ENCODE measurements at regions not wholly inside any gene's neighbourhood (a gene's known extent, or its start where the extent isn't known, plus 50 kb on each side); places are given as distances from the start of the nearest gene placed in this dataset.
"Not testable (repeated sequence)": the region's sequence is repeated elsewhere in the genome, so short reads cannot be mapped to it uniquely, and the experiment has no call there.

DNA sequence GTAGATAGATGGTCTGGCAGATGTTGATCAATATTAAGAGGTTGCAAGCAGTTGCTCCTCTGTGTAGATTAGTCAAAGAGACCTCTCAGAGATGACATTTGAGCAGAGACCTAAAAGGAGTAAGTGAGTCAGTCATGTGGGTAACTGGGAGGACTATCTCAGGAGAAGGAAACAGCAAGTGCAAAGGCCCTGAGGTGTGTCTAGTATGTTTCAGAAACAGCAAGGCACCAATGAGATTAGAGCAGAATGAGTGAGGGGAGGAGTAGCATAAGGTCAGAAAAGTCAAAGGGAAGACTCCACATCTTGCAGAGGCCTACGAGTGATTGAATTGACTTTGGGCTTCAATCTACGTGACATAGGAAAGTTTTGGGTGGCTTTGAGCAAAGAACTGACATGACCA lies 89.8 kb upstream of the COL1A2 start:
- TF ChIP-seq, protein P1, sequence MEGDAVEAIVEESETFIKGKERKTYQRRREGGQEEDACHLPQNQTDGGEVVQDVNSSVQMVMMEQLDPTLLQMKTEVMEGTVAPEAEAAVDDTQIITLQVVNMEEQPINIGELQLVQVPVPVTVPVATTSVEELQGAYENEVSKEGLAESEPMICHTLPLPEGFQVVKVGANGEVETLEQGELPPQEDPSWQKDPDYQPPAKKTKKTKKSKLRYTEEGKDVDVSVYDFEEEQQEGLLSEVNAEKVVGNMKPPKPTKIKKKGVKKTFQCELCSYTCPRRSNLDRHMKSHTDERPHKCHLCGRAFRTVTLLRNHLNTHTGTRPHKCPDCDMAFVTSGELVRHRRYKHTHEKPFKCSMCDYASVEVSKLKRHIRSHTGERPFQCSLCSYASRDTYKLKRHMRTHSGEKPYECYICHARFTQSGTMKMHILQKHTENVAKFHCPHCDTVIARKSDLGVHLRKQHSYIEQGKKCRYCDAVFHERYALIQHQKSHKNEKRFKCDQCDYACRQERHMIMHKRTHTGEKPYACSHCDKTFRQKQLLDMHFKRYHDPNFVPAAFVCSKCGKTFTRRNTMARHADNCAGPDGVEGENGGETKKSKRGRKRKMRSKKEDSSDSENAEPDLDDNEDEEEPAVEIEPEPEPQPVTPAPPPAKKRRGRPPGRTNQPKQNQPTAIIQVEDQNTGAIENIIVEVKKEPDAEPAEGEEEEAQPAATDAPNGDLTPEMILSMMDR (IDR thresholded peaks at IDR 0.05; ENCODE audit: control insufficient read depth, extremely low read depth, insufficient read depth), result no peak
- no peak overlapping the region for H3K4me3 ChIP-seq (ENCODE audit: low read depth, low read length)
- no peak for DNase-seq (ENCODE audit: low read depth)

DNA sequence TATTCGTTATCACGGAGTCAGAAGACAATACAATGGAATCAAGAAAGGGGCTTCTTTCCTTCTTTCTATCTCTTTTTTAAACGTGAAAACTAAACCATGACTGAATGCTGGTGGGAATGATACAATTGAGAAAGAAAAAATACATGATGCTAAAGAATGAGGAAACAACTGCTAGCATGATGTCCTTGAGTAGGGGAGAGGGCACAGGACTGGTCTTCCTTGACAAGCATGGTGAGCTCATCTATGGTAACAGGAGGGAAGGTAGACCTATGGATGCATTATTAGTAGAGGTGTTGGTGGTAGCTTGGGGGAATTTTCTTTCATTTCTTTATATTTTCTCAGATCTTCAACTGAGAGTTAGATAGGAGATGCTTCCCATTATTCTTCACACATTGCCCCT lies 88.9 kb upstream of the COL1A2 start:
- TF ChIP-seq, protein P1 (IDR thresholded peaks at IDR 0.05; ENCODE audit: control insufficient read depth, extremely low read depth, insufficient read depth), result no peak
- H3K4me3 ChIP-seq (ENCODE audit: low read depth, low read length), result no peak overlapping the region
- DNase-seq (ENCODE audit: low read depth), result no peak

DNA sequence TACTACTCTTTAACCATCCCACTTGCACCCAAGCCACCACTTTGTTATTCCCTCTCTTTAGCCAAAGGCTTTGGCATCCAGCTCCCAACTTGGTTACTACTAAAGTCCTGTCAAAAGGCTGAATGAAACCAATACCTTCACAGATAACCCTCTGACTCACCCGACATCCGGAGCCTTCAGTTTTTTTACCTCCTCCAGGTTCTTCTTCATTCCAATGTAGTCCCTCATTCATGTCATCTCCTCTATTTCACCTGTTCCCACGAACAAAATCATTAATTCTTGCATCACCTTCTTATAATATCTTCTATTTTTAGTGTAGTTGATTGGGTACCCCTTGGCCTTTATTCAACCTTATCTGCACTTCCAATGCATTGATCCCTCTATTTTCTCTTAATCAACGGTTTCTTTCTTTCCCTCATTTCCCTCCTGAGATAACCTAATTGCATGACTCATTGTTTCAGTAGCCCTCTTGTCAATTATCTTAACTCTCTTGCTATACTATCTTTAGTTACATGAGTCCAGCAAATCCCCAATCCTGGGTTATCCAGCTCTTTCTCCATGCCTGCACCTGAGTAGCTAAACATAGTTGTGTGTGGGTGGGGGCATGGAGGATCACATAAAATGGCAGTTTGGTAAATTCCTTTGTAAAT lies 87.2 kb upstream of the COL1A2 start:
- TF ChIP-seq, protein P1 (IDR thresholded peaks at IDR 0.05; ENCODE audit: control insufficient read depth, extremely low read depth, insufficient read depth), result no peak
- H3K4me3 ChIP-seq (ENCODE audit: low read depth, low read length), result no peak overlapping the region
- no peak for DNase-seq (ENCODE audit: low read depth)

DNA sequence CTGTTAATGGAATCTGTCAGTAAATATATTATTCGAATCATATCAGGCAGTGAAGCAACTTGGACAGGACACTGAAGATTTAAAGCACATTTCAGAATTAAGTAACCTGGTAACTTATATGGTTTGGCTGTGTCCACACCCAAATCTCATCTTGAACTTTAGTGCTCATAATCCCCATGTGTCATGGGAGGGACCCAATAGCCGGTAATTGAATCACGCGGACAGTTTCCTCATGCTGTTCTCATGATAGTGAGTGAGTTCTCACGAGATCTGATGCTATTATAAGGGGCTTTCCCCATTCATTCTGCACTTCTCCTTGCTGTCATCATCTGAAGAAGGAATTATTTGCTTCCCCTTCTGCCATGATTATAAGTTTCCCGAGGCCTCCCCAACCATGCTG lies 83.2 kb upstream of the COL1A2 start:
- no peak for DNase-seq (ENCODE audit: low read depth)
- TF ChIP-seq, protein P1 (IDR thresholded peaks at IDR 0.05; ENCODE audit: control insufficient read depth, extremely low read depth, insufficient read depth), result no peak
- no peak overlapping the region for H3K4me3 ChIP-seq (ENCODE audit: low read depth, low read length)

DNA sequence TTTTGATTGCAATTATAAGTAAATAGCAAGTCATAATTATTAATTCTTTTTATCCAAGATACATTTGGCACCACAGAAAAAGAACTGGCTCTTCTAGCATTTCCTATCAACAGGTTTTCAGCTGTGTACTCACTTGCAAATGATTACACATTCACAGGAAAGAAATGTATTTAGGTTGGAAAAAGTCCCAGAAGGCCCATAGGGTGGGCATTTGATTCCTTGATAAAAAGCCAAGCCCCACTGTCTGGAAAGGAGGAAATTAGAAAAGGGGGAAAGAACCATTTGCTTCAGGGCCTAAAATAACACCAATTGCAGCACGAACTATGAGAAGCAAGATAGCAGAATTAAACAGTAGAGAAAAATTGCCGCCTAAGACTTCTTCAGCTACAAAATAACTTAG lies 80.8 kb upstream of the COL1A2 start:
- no peak overlapping the region for H3K4me3 ChIP-seq (ENCODE audit: low read depth, low read length)
- TF ChIP-seq, protein P1 (IDR thresholded peaks at IDR 0.05; ENCODE audit: control insufficient read depth, extremely low read depth, insufficient read depth), result no peak
- DNase-seq (ENCODE audit: low read depth), result no peak

DNA sequence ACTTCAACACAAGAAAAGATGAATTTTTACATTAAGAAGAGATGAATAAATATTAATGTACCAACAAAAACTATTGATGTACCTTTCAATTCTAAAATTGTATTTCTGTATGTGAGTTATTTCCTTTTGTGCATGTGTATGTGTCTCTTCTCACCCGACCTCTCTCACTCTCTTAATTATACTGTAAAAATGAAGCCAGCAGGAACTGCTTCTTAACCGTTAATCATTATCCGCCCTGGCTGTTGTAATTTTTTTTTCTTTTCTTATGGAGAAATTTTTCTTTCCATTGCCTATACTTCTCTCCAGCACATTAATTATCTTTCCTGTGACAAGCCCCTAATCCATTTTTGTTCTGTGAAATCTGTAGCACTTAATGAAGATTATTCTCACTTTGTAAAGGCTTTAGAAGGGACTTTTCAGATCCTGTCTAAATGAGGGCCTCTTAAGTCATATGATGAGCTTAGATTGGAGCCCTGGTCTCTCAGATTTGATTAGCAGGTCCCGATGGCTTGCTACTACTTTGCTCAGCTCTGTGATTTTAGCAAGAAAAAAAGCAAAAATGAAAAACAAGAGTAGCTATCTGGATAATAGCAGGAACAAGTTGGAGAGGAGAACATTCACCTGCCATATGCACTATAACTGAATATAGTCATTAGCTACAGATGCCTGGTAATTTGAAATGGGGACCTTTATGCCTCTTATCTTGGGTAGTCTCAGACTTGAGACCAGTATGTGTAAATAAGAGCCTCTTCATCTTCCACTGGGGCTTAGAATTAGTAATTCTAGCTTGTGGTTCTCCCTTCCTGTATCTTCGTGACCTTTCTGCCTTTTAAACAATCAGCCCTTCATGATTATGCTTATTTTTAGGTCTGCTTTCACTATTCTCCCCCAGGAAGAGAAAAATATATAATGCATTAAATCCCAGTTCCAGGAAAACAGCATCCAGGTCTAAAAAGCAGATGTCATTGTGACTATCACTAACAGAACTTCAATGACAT lies 80.0 kb upstream of the COL1A2 start:
- no peak for DNase-seq (ENCODE audit: low read depth)
- no peak overlapping the region for H3K4me3 ChIP-seq (ENCODE audit: low read depth, low read length)
- TF ChIP-seq, protein P1 (IDR thresholded peaks at IDR 0.05; ENCODE audit: control insufficient read depth, extremely low read depth, insufficient read depth), result no peak

DNA sequence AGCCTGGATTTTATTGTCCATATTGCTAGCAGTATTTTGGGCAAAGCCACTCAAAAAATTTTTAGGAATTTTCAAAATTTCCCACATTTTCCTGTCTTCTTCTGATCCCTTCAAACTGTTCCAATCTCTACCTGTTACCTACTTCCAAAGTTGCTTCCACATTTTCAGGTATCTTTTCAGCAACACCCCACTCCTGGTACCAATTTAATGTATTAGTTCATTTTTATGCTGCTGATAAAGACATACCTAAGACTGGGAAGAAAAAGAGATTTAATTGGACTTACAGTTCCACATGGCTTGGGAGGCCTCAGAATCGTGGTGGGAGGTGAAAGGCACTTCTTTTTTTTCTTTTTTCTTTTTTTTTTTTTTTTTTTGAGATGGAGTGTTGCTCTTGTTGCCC lies 73.6 kb upstream of the COL1A2 start:
- not testable (repeated sequence) for H3K4me3 ChIP-seq (ENCODE audit: low read depth, low read length); DNase-seq (ENCODE audit: low read depth)

All from LNCaP clone FGC (cell line).